Heart left ventricle (tissue), 16 donors: ENCODE measurements at regions not wholly inside any gene's neighbourhood (a gene's known extent, or its start where the extent isn't known, plus 50 kb on each side); places are given as distances from the start of the nearest gene placed in this dataset.

Source experiments
- ATAC-seq, 4 donors: fragments of 200-7000 bp; cut with Tn5 transposase; one replicate each; pipeline ENCODE4 v1.9.1; 2020 to 2022; ENCODE audit warnings: moderate library complexity in 4 of 4, mild to moderate bottlenecking in 3 of 4, moderate number of reproducible peaks in 1 of 4
- DNase-seq, 5 donors: peaks; one replicate each; pipeline ENCODE4 v3.0.0-alpha.2; 2020
- H3K27ac ChIP-seq, 12 donors: fragments of 200-600 bp; sonication (generic) in 4 of 12; one replicate each; pipeline versions ENCODE4 v1.5.0 to v1.8.0; 2016 to 2022; ENCODE audit warnings: mild to moderate bottlenecking in 2 of 12
- H3K27me3 ChIP-seq, 9 donors: fragments of 200-600 bp; sonication (generic) in 2 of 9; one replicate each; pipeline versions ENCODE4 v1.5.1 to v1.8.0; 2016 to 2022; ENCODE audit warnings: mild to moderate bottlenecking in 3 of 9
- H3K36me3 ChIP-seq, 9 donors: fragments of 200-600 bp; sonication (generic) in 2 of 9; one replicate each; pipeline versions ENCODE4 v1.5.0 to v1.8.0; 2018 to 2022; ENCODE audit warnings: mild to moderate bottlenecking in 2 of 9
- H3K4me1 ChIP-seq, 12 donors: fragments of 200-600 bp; sonication (generic) in 4 of 12; one replicate each; pipeline versions ENCODE4 v1.5.0 to v1.8.0; 2016 to 2022; ENCODE audit warnings: mild to moderate bottlenecking in 3 of 12
- H3K4me3 ChIP-seq, 12 donors: fragments of 200-600 bp; sonication (generic) in 4 of 12; one replicate each; pipeline versions ENCODE4 v1.5.0 to v1.8.0; 2017 to 2022; ENCODE audit warnings: mild to moderate bottlenecking in 9 of 12, moderate library complexity in 4 of 12
- H3K9me3 ChIP-seq, 12 donors: fragments of 200-600 bp; sonication (generic) in 4 of 12; one replicate each; pipeline versions ENCODE4 v1.5.0 to v1.8.0; 2016 to 2022; ENCODE audit warnings: mild to moderate bottlenecking in 1 of 12
- CTCF ChIP-seq, 12 donors: fragments of 200-600 bp; sonication (generic) in 4 of 12; IDR thresholded peaks; one replicate each; pipeline versions ENCODE4 v1.5.0 to v1.8.0; 2018 to 2022; ENCODE audit warnings: antibody characterized with exemption in 12 of 12, mild to moderate bottlenecking in 5 of 12
- POLR2A ChIP-seq, 2 donors: fragments of 450-650 bp; IDR thresholded peaks; one replicate each; pipeline ENCODE4 v1.6.1; 2017; ENCODE audit warnings: antibody characterized with exemption in 2 of 2, mild to moderate bottlenecking in 2 of 2, moderate library complexity in 2 of 2
- WGBS, 4 donors: extraction: QIAGEN DNeasy Blood & Tissue Kit in 2 of 4; methylation state at CpG; one replicate each; pipeline versions ENCODE4 v1.1.5 to v1.1.7; 2013 to 2018; 5-methylcytosine and 5-hydroxymethylcytosine counted together
- intact Hi-C, 10 donors: fragments of 100-400 bp; cut with DNase I; formaldehyde crosslinking; loops; one replicate each; pipeline versions ENCODE4 v1.11.1 to v1.14.2; 2022
- donor health status: ischemic (EF 13 %, LVEDD 7.1; RV severe dilation, severe dysfunction).
- donor health status: healthy with polysubstance abuse.
- donor health status: DM: no; HTN: yes; CAD: no.
- donor health status: DM: no; HTN: no; CAD: no.
- donor health status: ischemic (EF 25% LVEDD 6.9; RV normal size, moderate dysfunction).
- donor health status: ischemic (EF 25% LVEDD 5.7; RV mildly dilated, moderate dysfunction).
- donor health status: healthy.
- donor health status: DM: yes; HTN: yes; CAD: no.
- donor health status: ischemic (EF 35%, LVEDD 5.7; RV mildly dilated, moderate dysfunction).
- donor health status: nonischemic (EF 11% LVEDD 7.7; RV severe dilation, severe dysfunction).
- donor health status: DM: yes; HTN: yes; CAD: no.
- donor health status: PGD.
- donor health status: ischemic (EF 29% LVEDD 5.4; RV normal size, mild dysfunction).
- donor health status: nonischemic (EF 23%, LVEDD 6.1; RV moderate dilation, normal function).

GRCh38 chr6:147733686-147734085 lies 225.2 kb downstream of the SAMD5 start:
- Histone ChIP-seq H3K27me3 (no peaks in the 10 kb centered on the region), H3K4me3 (no peak overlapping the region), H3K27ac (no peak overlapping the region), H3K36me3 (no peaks in the 10 kb centered on the region), H3K4me1 (peaks cover 0 to 4% (median 0%) of the 10 kb centered on the region in 12 donors), H3K9me3 (no peaks in the 10 kb centered on the region)
- ATAC-seq (no peak), DNase-seq (no peak)
- intact Hi-C loops = no loop called here
- TF ChIP-seq CTCF (IDR thresholded peaks at IDR 0.05) (no peak), POLR2A (IDR thresholded peaks at IDR 0.05) (no peak)
- 72 to 83% (median 79%) methylated on average over 5 of the region's 5 CpGs for WGBS, 4 donors

GRCh38 chr6:147734151-147734550 lies 225.7 kb downstream of the SAMD5 start:
- WGBS, 4 donors = 93 to 97% (median 96%) methylated on average over 8 of the region's 8 CpGs
- peaks cover 0 to 4% (median 0%) of the 10 kb centered on the region in 12 donors for H3K4me1 ChIP-seq
- no peak overlapping the region for H3K27ac ChIP-seq
- no peaks in the 10 kb centered on the region for H3K9me3 ChIP-seq
- H3K4me3 ChIP-seq = no peak overlapping the region
- no peak for ATAC-seq
- no peaks in the 10 kb centered on the region for H3K27me3 ChIP-seq
- no peaks in the 10 kb centered on the region for H3K36me3 ChIP-seq
- DNase-seq = no peak
- TF ChIP-seq CTCF (IDR thresholded peaks at IDR 0.05) = no peak
- no peak for TF ChIP-seq POLR2A (IDR thresholded peaks at IDR 0.05)
- intact Hi-C loops = no loop called here

DNA sequence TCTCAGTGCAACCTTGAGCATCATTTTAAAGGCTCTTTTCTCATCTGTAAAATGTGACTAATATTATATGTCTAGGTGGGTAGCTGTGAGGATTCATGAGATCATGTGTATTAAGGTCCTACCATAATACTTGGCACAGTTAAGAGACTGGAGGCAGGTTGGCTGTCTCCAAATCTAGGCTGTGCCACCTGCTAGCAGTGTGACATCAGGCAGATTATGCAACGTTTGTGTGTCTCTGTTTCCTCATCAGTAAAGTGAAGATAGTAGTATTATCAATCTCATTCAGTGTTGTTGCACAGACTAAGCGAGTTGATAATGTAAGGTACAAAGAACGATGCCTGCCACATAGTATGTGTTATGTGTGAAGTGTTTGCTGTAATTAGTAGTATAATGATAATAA lies 227.4 kb downstream of the SAMD5 start:
- H3K27ac ChIP-seq = no peak overlapping the region
- H3K27me3 ChIP-seq = no peaks in the 10 kb centered on the region
- TF ChIP-seq CTCF (IDR thresholded peaks at IDR 0.05) (no peak), POLR2A (IDR thresholded peaks at IDR 0.05) (no peak)
- H3K4me1 ChIP-seq = peaks cover 0 to 6% (median 0%) of the 10 kb centered on the region in 12 donors
- 65 to 74% (median 68%) methylated on average over 3 of the region's 3 CpGs for WGBS, 4 donors
- no peak for DNase-seq
- no peak overlapping the region for H3K4me3 ChIP-seq
- intact Hi-C loops = no loop called here
- no peaks in the 10 kb centered on the region for H3K9me3 ChIP-seq
- H3K36me3 ChIP-seq = no peaks in the 10 kb centered on the region
- no peak for ATAC-seq

DNA sequence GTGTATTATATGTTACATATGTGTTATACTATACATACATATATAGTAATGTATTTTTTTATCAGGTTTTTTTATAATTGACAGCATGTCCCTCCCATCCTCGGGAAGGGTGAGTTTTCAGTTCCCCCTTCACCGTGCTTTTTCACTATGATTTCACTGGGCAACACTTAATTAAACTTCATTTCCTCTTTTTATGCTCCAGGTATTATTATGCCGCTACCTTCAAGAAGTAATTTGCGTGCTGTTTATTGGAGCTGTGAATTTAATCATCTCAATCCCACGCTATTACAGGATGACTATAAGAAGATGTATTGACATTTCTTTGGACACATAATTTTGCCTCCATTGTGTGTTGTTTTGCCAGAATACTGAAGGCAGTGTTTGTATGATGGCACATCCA lies 228.6 kb downstream of the SAMD5 start:
- intact Hi-C loops = no loop called here
- Histone ChIP-seq H3K36me3 (no peaks in the 10 kb centered on the region), H3K27ac (no peak overlapping the region), H3K9me3 (no peaks in the 10 kb centered on the region), H3K4me3 (no peak overlapping the region), H3K27me3 (no peaks in the 10 kb centered on the region), H3K4me1 (peaks cover 0 to 6% (median 0%) of the 10 kb centered on the region in 12 donors)
- TF ChIP-seq POLR2A (IDR thresholded peaks at IDR 0.05) (no peak), CTCF (IDR thresholded peaks at IDR 0.05) (no peak)
- 78 to 87% (median 85%) methylated on average over 5 of the region's 5 CpGs for WGBS, 4 donors
- no peak for ATAC-seq
- no peak for DNase-seq
